HEK293T (cell line): ENCODE measurements at regions not wholly inside any gene's neighbourhood (a gene's known extent, or its start where the extent isn't known, plus 50 kb on each side); places are given as distances from the start of the nearest gene placed in this dataset.

Experiments
- CTCF ChIA-PET: fragments of 350-600 bp; formaldehyde crosslinking; extraction: SDS; loops from one replicate; lab custom pipeline; 2021; ENCODE audit warnings: antibody characterized with exemption, inconsistent platforms; lab: Yijun Ruan, JAX
- POLR2A ChIA-PET: fragments of 350-600 bp; formaldehyde crosslinking; extraction: SDS; loops from one replicate; lab custom pipeline; 2020; ENCODE audit warnings: antibody characterized with exemption, inconsistent platforms; lab: Yijun Ruan, JAX
- DNase-seq: peaks from one replicate; pipeline ENCODE4 v3.0.0; 2012; ENCODE audit warnings: mixed read lengths; ENCODE audit errors: extremely low spot score
- ARNT ChIP-seq: fragments of 450-650 bp; IDR thresholded peaks from 2 replicates; pipeline ENCODE4 v1.6.1; 2017; ENCODE audit warnings: mild to moderate bottlenecking
- BHLHE40 ChIP-seq: fragments of 450-650 bp; IDR thresholded peaks from 2 replicates; pipeline ENCODE4 v1.6.1; 2016; ENCODE audit warnings: mild to moderate bottlenecking, moderate library complexity, borderline replicate concordance
- CTBP1 ChIP-seq: fragments of 450-650 bp; IDR thresholded peaks from 2 replicates; pipeline ENCODE4 v1.6.1; 2016; ENCODE audit warnings: borderline replicate concordance
- ELF4 ChIP-seq: fragments of 450-650 bp; IDR thresholded peaks from 2 replicates; pipeline ENCODE4 v1.6.1; 2017; ENCODE audit warnings: antibody characterized with exemption
- FOXA1 ChIP-seq: fragments of 450-650 bp; IDR thresholded peaks from 2 replicates; pipeline ENCODE4 v1.6.1; 2016; ENCODE audit warnings: mild to moderate bottlenecking
- FOXK2 ChIP-seq: fragments of 450-650 bp; IDR thresholded peaks from 2 replicates; pipeline ENCODE4 v1.6.1; 2016; ENCODE audit warnings: mild to moderate bottlenecking
- FOXM1 ChIP-seq: fragments of 450-650 bp; IDR thresholded peaks from 2 replicates; pipeline ENCODE4 v1.6.1; 2017; ENCODE audit warnings: mild to moderate bottlenecking, borderline replicate concordance
- HDGF ChIP-seq: fragments of 450-650 bp; IDR thresholded peaks from 2 replicates; pipeline ENCODE4 v1.6.1; 2017; ENCODE audit warnings: antibody characterized with exemption, borderline replicate concordance
- L3MBTL2 ChIP-seq: fragments of 450-650 bp; conservative IDR thresholded peaks from 2 replicates; pipeline ENCODE4 v1.6.1; 2016; ENCODE audit warnings: mild to moderate bottlenecking
- LEF1 ChIP-seq: fragments of 450-650 bp; IDR thresholded peaks from 2 replicates; pipeline ENCODE4 v1.6.1; 2017; ENCODE audit warnings: mild to moderate bottlenecking, borderline replicate concordance
- NFRKB ChIP-seq: fragments of 450-650 bp; IDR thresholded peaks from 2 replicates; pipeline ENCODE4 v1.6.1; 2016; ENCODE audit warnings: mild to moderate bottlenecking, moderate library complexity
- PKNOX1 ChIP-seq: fragments of 450-650 bp; IDR thresholded peaks from 2 replicates; pipeline ENCODE4 v1.6.1; 2016
- SP1 ChIP-seq: fragments of 450-650 bp; IDR thresholded peaks from 2 replicates; pipeline ENCODE4 v1.6.1; 2017
- SUZ12 ChIP-seq: fragments of 450-650 bp; IDR thresholded peaks from 2 replicates; pipeline ENCODE4 v1.6.1; 2016; ENCODE audit warnings: mild to moderate bottlenecking
- TARDBP ChIP-seq: fragments of 450-650 bp; IDR thresholded peaks from 2 replicates; pipeline ENCODE4 v1.6.1; 2016
- ZNF384 ChIP-seq: fragments of 450-650 bp; IDR thresholded peaks from 2 replicates; pipeline ENCODE4 v1.6.1; 2016

GRCh38 chr6:12364621-12365020 is 74.5 kb downstream of the EDN1 start:
- ChIA-PET CTCF (no interaction called here), POLR2A (no interaction called here)
- TF ChIP-seq SP1 (no peak), CTBP1 (no peak), ZNF384 (no peak), SUZ12 (no peak), TARDBP (no peak), L3MBTL2 (no peak), NFRKB (no peak), ELF4 (no peak), BHLHE40 (no peak), FOXM1 (no peak), FOXK2 (no peak), PKNOX1 (no peak), FOXA1 (no peak)
- DNase-seq: no peak

- CTCF ChIA-PET: no interaction called here
- POLR2A ChIA-PET: no interaction called here
These were observed 76.6 kb downstream of the EDN1 start for GRCh38 chr6:12366731-12367130.

GRCh38 chr6:12367412-12367811 is 77.3 kb downstream of the EDN1 start:
- ChIA-PET CTCF (no interaction called here), POLR2A (no interaction called here)
- TF ChIP-seq PKNOX1 (no peak), FOXK2 (no peak)
- DNase-seq: no peak

More at GRCh38 chr6:12366731-12367130, 76.6 kb downstream of the EDN1 start:
- no peak for TF ChIP-seq ELF4
- no peak for TF ChIP-seq ZNF384
- TF ChIP-seq FOXK2: no peak
- TF ChIP-seq BHLHE40: no peak
- TF ChIP-seq FOXM1: no peak
- TF ChIP-seq SP1: no peak
- TF ChIP-seq NFRKB: no peak
- no peak for TF ChIP-seq FOXA1
- no peak for TF ChIP-seq PKNOX1
- TF ChIP-seq TARDBP: no peak
- no peak for TF ChIP-seq ARNT
- no peak for TF ChIP-seq HDGF
- TF ChIP-seq CTBP1: no peak
- DNase-seq: no peak

GRCh38 chr6:12369355-12369754 is 79.2 kb downstream of the EDN1 start:
- CTCF ChIA-PET: no interaction called here

GRCh38 chr6:12369781-12370262 is 79.7 kb downstream of the EDN1 start:
- ChIA-PET CTCF (no interaction called here), POLR2A (no interaction called here)
- DNase-seq: no peak
- TF ChIP-seq ZNF384 (no peak), TARDBP (no peak), BHLHE40 (no peak), ELF4 (no peak), FOXA1 (no peak), PKNOX1 (no peak), SUZ12 (no peak), L3MBTL2 (no peak), HDGF (no peak), CTBP1 (no peak), FOXM1 (no peak), SP1 (no peak), ARNT (no peak), LEF1 (no peak), NFRKB (no peak), FOXK2 (no peak)

More at GRCh38 chr6:12369355-12369754, 79.2 kb downstream of the EDN1 start:
- DNase-seq: no peak
- TF ChIP-seq ARNT (no peak), FOXA1 (no peak), TARDBP (no peak), NFRKB (no peak), BHLHE40 (no peak), LEF1 (no peak), HDGF (no peak), SP1 (no peak), FOXK2 (no peak), PKNOX1 (no peak), FOXM1 (no peak), CTBP1 (no peak), SUZ12 (no peak), ELF4 (no peak), ZNF384 (no peak), L3MBTL2 (no peak)
- POLR2A ChIA-PET: no interaction called here
